SK-N-SH treated with all-trans-retinoic acid at 6 μM for 48 hours (cell line): ENCODE measurements at regions not wholly inside any gene's neighbourhood (a gene's known extent, or its start where the extent isn't known, plus 50 kb on each side); places are given as distances from the start of the nearest gene placed in this dataset.

Source experiments
- ATAC-seq: fragments of 200-7000 bp; cut with Tn5 transposase; 3 replicates; pipeline ENCODE4 v1.9.1; 2020; ENCODE audit warnings: mild to moderate bottlenecking, moderate library complexity
- ARNTL ChIP-seq: fragments of 450-650 bp; formaldehyde crosslinking; IDR thresholded peaks from 2 replicates; pipeline ENCODE4 v1.5.0; 2020; ENCODE audit warnings: low read depth, mild to moderate bottlenecking, moderate library complexity, borderline replicate concordance
- CREB5 ChIP-seq: fragments of 250-450 bp; sonication (Bioruptor Pico); IDR thresholded peaks from 2 replicates; pipeline ENCODE4 v1.5.1; 2020; ENCODE audit warnings: low read depth, mild to moderate bottlenecking, moderate library complexity
- CSDC2 ChIP-seq: fragments of 250-450 bp; sonication (Bioruptor Pico); IDR thresholded peaks from 2 replicates; pipeline ENCODE4 v1.5.0; 2020; ENCODE audit warnings: mild to moderate bottlenecking, moderate library complexity
- CSRNP3 ChIP-seq: fragments of 250-450 bp; sonication (Bioruptor Pico); IDR thresholded peaks from 2 replicates; pipeline ENCODE4 v1.5.1; 2021; ENCODE audit warnings: mild to moderate bottlenecking, moderate library complexity
- ESRRG ChIP-seq: fragments of 250-450 bp; sonication (Bioruptor Pico); IDR thresholded peaks from 2 replicates; pipeline ENCODE4 v1.6.1; 2021; ENCODE audit warnings: mild to moderate bottlenecking
- GLIS3 ChIP-seq: fragments of 250-450 bp; sonication (Bioruptor Pico); IDR thresholded peaks from 2 replicates; pipeline ENCODE4 v1.5.0; 2020; ENCODE audit warnings: mild to moderate bottlenecking, moderate library complexity
- ISL1 ChIP-seq: fragments of 250-450 bp; sonication (Bioruptor Pico); IDR thresholded peaks from 2 replicates; pipeline ENCODE4 v2.1.2; 2022; ENCODE audit warnings: mild to moderate bottlenecking, moderate library complexity
- PATZ1 ChIP-seq: fragments of 250-450 bp; sonication (Bioruptor Pico); IDR thresholded peaks from 2 replicates; pipeline ENCODE4 v1.8.0; 2020; ENCODE audit warnings: mild to moderate bottlenecking, moderate library complexity, borderline replicate concordance
- POU6F1 ChIP-seq: fragments of 250-450 bp; sonication (Bioruptor Pico); IDR thresholded peaks from 2 replicates; pipeline ENCODE4 v1.8.0; 2021; ENCODE audit warnings: low read depth, mild to moderate bottlenecking, moderate library complexity, borderline replicate concordance
- PPARA ChIP-seq: fragments of 250-450 bp; sonication (Bioruptor Pico); IDR thresholded peaks from 2 replicates; pipeline ENCODE4 v1.5.0; 2020; ENCODE audit warnings: mild to moderate bottlenecking, borderline replicate concordance
- RARB ChIP-seq: fragments of 250-450 bp; sonication (Bioruptor Pico); IDR thresholded peaks from 2 replicates; pipeline ENCODE4 v1.8.0; 2021; ENCODE audit warnings: mild to moderate bottlenecking, moderate library complexity
- SNAI2 ChIP-seq: fragments of 250-450 bp; sonication (Bioruptor Pico); IDR thresholded peaks from 2 replicates; pipeline ENCODE4 v1.5.0; 2020; ENCODE audit warnings: mild to moderate bottlenecking, moderate library complexity
- TCF4 ChIP-seq: fragments of 250-450 bp; sonication (Bioruptor Pico); IDR thresholded peaks from 2 replicates; pipeline ENCODE4 v1.8.0; 2021; ENCODE audit warnings: mild to moderate bottlenecking, moderate library complexity, borderline replicate concordance
- TOX ChIP-seq: fragments of 250-450 bp; sonication (Bioruptor Pico); IDR thresholded peaks from 2 replicates; pipeline ENCODE4 v1.8.0; 2021; ENCODE audit warnings: mild to moderate bottlenecking, moderate library complexity, borderline replicate concordance
- ZFP3 ChIP-seq: fragments of 250-450 bp; sonication (Bioruptor Pico); IDR thresholded peaks from 2 replicates; pipeline ENCODE4 v1.5.0; 2020; ENCODE audit warnings: mild to moderate bottlenecking, moderate library complexity
- ZFP30 ChIP-seq: fragments of 450-650 bp; formaldehyde crosslinking; IDR thresholded peaks from 2 replicates; pipeline ENCODE4 v1.5.0; 2022; ENCODE audit warnings: mild to moderate bottlenecking, moderate library complexity
- ZNF70 ChIP-seq: fragments of 450-650 bp; formaldehyde crosslinking; IDR thresholded peaks from 2 replicates; pipeline ENCODE4 v1.5.0; 2020; ENCODE audit warnings: mild to moderate bottlenecking, moderate library complexity
- ZNF8 ChIP-seq: fragments of 450-650 bp; formaldehyde crosslinking; IDR thresholded peaks from 2 replicates; pipeline ENCODE4 v1.5.0; 2020; ENCODE audit warnings: mild to moderate bottlenecking, moderate library complexity

- ATAC-seq: no peak
Measured at GRCh38 chr2:191483117-191483516, 194.8 kb upstream of the NABP1 start.

GRCh38 chr2:191486584-191487320 is 191.2 kb upstream of the NABP1 start:
- TF ChIP-seq ZFP3 (CRISPR knock-in tag): 0 out of 2 replicates have a peak, but pooled peaks have one; percentile 28
- no peak for TF ChIP-seq POU6F1
- peak; percentile 97 for ATAC-seq

More at GRCh38 chr2:191483117-191483516, 194.8 kb upstream of the NABP1 start:
- TF ChIP-seq ESRRG (CRISPR knock-in tag) (no peak), PATZ1 (no peak), ZNF8 (CRISPR knock-in tag) (no peak)
- TF ChIP-seq, all 23 proteins: peak for 0

- TF ChIP-seq ISL1 (CRISPR knock-in tag): no peak
- no peak for TF ChIP-seq TCF4
- no peak for TF ChIP-seq PPARA (CRISPR knock-in tag)
- no peak for TF ChIP-seq CSRNP3 (CRISPR knock-in tag)
- TF ChIP-seq SNAI2: no peak
- TF ChIP-seq, all 23 proteins: peak for 0
- ATAC-seq: no peak
Measured at GRCh38 chr2:191488135-191488534, 189.8 kb upstream of the NABP1 start.

GRCh38 chr2:191489177-191489576 is 188.8 kb upstream of the NABP1 start:
- no peak for TF ChIP-seq TOX
- no peak for TF ChIP-seq ESRRG (CRISPR knock-in tag)
- TF ChIP-seq ZFP3 (CRISPR knock-in tag): no peak
- TF ChIP-seq SNAI2: no peak
- TF ChIP-seq CSRNP3 (CRISPR knock-in tag): no peak
- no peak for TF ChIP-seq TCF4
- TF ChIP-seq, all 23 proteins: peak for 0
- ATAC-seq: no peak

- ATAC-seq: no peak
- TF ChIP-seq ZFP30 (no peak), SNAI2 (no peak), TCF4 (no peak), CSDC2 (CRISPR knock-in tag) (no peak), ZNF70 (CRISPR knock-in tag) (no peak), ARNTL (CRISPR knock-in tag) (no peak), POU6F1 (no peak), ZNF8 (CRISPR knock-in tag) (no peak), PATZ1 (no peak), GLIS3 (CRISPR knock-in tag) (no peak), RARB (no peak), TOX (no peak), ESRRG (CRISPR knock-in tag) (no peak), CREB5 (CRISPR knock-in tag) (no peak), CSRNP3 (CRISPR knock-in tag) (no peak), ZFP3 (CRISPR knock-in tag) (no peak)
Measured at GRCh38 chr2:191496838-191497237, 181.1 kb upstream of the NABP1 start.
